ENCODE measurements at regions not wholly inside any gene's neighbourhood (a gene's known extent, or its start where the extent isn't known, plus 50 kb on each side); places are given as distances from the start of the nearest gene placed in this dataset.

GRCh38 chr5:143879646-143880045 lies 67.7 kb downstream of the HMHB1 start:
- TF ChIP-seq ZNF202 (tag by site-specific recombination; IDR thresholded peaks at IDR 0.05; ENCODE audit: borderline replicate concordance) (no peak), ZNF248 (tag by site-specific recombination; IDR thresholded peaks at IDR 0.05) (no peak), GLIS1 (tag by site-specific recombination; IDR thresholded peaks at IDR 0.05) (no peak), ZNF140 (tag by site-specific recombination; IDR thresholded peaks at IDR 0.05) (no peak), ELK4 (IDR thresholded peaks at IDR 0.05; ENCODE audit: borderline replicate concordance, low read depth, low read length) (no peak), ZNF830 (tag by site-specific recombination; IDR thresholded peaks at IDR 0.05; ENCODE audit: low read depth) (no peak), ZNF600 (tag by site-specific recombination; IDR thresholded peaks at IDR 0.05) (no peak), YY2 (tag by site-specific recombination; IDR thresholded peaks at IDR 0.05) (no peak), PATZ1 (tag by site-specific recombination; IDR thresholded peaks at IDR 0.05) (no peak), ZNF549 (tag by site-specific recombination; IDR thresholded peaks at IDR 0.05) (no peak), ZNF366 (tag by site-specific recombination; conservative IDR thresholded peaks at IDR 0.05) (no peak), ZNF37A (tag by site-specific recombination; IDR thresholded peaks at IDR 0.05) (no peak), ZNF596 (tag by site-specific recombination; IDR thresholded peaks at IDR 0.05) (no peak), ZNF701 (tag by site-specific recombination; IDR thresholded peaks at IDR 0.05) (no peak), HOXA7 (CRISPR knock-in tag; IDR thresholded peaks at IDR 0.05; ENCODE audit: borderline replicate concordance) (no peak), ZNF548 (tag by site-specific recombination; IDR thresholded peaks at IDR 0.05) (no peak), ZNF645 (tag by site-specific recombination; IDR thresholded peaks at IDR 0.05) (no peak), ZNF768 (tag by site-specific recombination; IDR thresholded peaks at IDR 0.05) (no peak), ZNF571 (tag by site-specific recombination; IDR thresholded peaks at IDR 0.05) (no peak), ZSCAN23 (tag by site-specific recombination; IDR thresholded peaks at IDR 0.05) (no peak)
- no peaks in the 10 kb centered on the region for H3K4me1 ChIP-seq (ENCODE audit: control insufficient read depth, insufficient read depth, low read length)
- CTCF ChIA-PET: interaction anchor here (0.9 to 1.1 kb wide), 2 partner anchors 9 to 30 kb away, joined by 3 read pairs; no protein-coding TSS in a partner anchor

GRCh38 chr5:143880178-143880577 lies 68.2 kb downstream of the HMHB1 start:
- Histone ChIP-seq H3K4me1 (ENCODE audit: control insufficient read depth, insufficient read depth, low read length) (no peaks in the 10 kb centered on the region), H3K9me3 (ENCODE audit: control insufficient read depth, insufficient read depth, low read depth, low read length) (no peaks in the 10 kb centered on the region), H3K4me3 (ENCODE audit: low read depth, low read length) (no peak overlapping the region), H3K36me3 (ENCODE audit: control insufficient read depth in 2 of 2, insufficient read depth in 1 of 2, low read length in 2 of 2) (no peaks in the 10 kb centered on the region), H3K27ac (ENCODE audit: extremely low read depth, low read depth, low read length) (no peak overlapping the region)
- ChIA-PET CTCF (interaction anchor here (0.9 kb wide), 1 partner anchor 31 kb away, joined by 3 read pairs; no protein-coding TSS in a partner anchor), POLR2A (interaction anchor here (0.5 kb wide), 1 partner anchor 616 kb away, joined by 3 read pairs; no protein-coding TSS in a partner anchor)
- TF ChIP-seq PRDM6 (tag by site-specific recombination; IDR thresholded peaks at IDR 0.05) (no peak), ZNF132 (tag by site-specific recombination; IDR thresholded peaks at IDR 0.05; ENCODE audit: borderline replicate concordance) (no peak), PRDM2 (tag by site-specific recombination; IDR thresholded peaks at IDR 0.05; ENCODE audit: borderline replicate concordance) (no peak)

More at GRCh38 chr5:143879646-143880045, 67.7 kb downstream of the HMHB1 start:
- H3K27ac ChIP-seq (ENCODE audit: extremely low read depth, low read depth, low read length): no peak overlapping the region
- H3K4me3 ChIP-seq (ENCODE audit: low read depth, low read length): no peak overlapping the region
- no peaks in the 10 kb centered on the region for H3K36me3 ChIP-seq (ENCODE audit: control insufficient read depth in 2 of 2, insufficient read depth in 1 of 2, low read length in 2 of 2)
- POLR2A ChIA-PET: interaction anchor here (0.5 kb wide), 1 partner anchor 615 kb away, joined by 3 read pairs; no protein-coding TSS in a partner anchor
- H3K9me3 ChIP-seq (ENCODE audit: control insufficient read depth, insufficient read depth, low read depth, low read length): no peaks in the 10 kb centered on the region
